ENCODE measurements at regions not wholly inside any gene's neighbourhood (a gene's known extent, or its start where the extent isn't known, plus 50 kb on each side); places are given as distances from the start of the nearest gene placed in this dataset.

GRCh38 chrY:7415157-7415633, 503.6 kb upstream of the AMELY start:
- no peak for TF ChIP-seq CTCF (IDR thresholded peaks at IDR 0.05)
- no peak for TF ChIP-seq POLR2A (IDR thresholded peaks at IDR 0.05)

Measured in breast epithelium (tissue), 3 donors.